ENCODE measurements at regions not wholly inside any gene's neighbourhood (a gene's known extent, or its start where the extent isn't known, plus 50 kb on each side); places are given as distances from the start of the nearest gene placed in this dataset.

DNA sequence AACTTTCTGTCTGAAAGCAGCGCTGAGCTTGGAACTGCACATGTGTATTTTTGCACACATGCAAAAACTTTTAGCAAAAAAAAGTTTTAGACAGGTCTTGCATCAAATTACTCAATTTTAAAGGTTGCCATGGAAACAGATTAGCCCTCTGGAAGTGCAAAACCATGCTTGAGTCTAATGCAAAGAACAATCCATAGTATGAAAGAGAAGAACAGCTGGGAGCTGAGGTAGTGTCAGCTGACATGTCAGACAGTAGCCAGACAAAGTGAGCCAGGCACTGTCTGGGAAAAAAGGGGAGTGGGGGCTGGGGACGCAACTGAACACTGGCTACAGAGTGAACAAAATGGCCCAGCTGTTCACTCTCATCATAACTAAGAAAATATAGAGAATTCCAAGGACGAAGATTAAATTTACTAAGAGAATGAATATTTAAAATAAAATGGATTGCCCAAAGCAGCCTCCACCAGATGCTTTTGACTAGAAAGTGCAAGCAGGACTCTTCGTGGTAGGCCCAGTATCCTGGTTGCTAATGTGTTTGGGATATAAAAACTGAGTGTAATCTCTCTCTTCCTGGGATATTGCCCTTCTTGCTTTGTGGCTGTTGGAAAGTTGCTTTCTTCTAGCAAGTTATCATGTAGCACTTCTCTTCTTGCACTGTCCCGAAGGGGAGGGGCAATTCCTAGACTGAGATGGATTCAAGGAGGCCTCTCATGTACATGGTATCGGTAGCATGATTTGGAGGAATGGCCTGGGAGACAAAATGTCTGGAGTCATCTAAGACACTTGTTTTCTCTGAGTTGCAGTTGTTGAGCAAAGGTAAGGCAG is 434.1 kb upstream of the FAT3 start:
- TF ChIP-seq EP300 (IDR thresholded peaks at IDR 0.05): no peak
- TF ChIP-seq, protein P1, sequence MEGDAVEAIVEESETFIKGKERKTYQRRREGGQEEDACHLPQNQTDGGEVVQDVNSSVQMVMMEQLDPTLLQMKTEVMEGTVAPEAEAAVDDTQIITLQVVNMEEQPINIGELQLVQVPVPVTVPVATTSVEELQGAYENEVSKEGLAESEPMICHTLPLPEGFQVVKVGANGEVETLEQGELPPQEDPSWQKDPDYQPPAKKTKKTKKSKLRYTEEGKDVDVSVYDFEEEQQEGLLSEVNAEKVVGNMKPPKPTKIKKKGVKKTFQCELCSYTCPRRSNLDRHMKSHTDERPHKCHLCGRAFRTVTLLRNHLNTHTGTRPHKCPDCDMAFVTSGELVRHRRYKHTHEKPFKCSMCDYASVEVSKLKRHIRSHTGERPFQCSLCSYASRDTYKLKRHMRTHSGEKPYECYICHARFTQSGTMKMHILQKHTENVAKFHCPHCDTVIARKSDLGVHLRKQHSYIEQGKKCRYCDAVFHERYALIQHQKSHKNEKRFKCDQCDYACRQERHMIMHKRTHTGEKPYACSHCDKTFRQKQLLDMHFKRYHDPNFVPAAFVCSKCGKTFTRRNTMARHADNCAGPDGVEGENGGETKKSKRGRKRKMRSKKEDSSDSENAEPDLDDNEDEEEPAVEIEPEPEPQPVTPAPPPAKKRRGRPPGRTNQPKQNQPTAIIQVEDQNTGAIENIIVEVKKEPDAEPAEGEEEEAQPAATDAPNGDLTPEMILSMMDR (IDR thresholded peaks at IDR 0.05): no peak
